ENCODE measurements at regions not wholly inside any gene's neighbourhood (a gene's known extent, or its start where the extent isn't known, plus 50 kb on each side); places are given as distances from the start of the nearest gene placed in this dataset.

DNA sequence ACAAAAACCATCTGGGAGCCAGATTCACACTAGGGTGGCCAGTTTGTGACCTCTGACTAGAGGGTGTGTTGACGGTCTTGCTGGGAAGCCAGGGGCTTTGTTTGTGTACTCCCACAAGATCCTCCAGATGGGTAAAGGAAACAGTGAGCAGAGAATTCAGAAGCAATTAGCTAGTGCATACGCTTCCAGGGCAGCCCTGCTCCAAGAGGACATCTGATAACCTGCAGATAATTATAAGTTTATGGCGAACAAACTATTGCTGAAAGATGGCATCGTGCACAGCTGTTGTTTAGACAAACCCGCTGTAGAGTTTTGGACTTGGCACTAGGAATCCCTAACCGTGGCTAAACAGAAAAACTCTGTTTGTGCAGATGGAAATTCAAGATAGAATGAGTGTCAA is 326.4 kb downstream of the TGFB2 start:
- Histone ChIP-seq H3K4me3 (no peak overlapping the region), H3K36me3 (no peaks in the 10 kb centered on the region), H3K27me3 (ENCODE audit: low read depth) (no peaks in the 10 kb centered on the region), H3K4me1 (peaks cover 7% of the 10 kb centered on the region), H3K27ac (replicated peaks) (no peak overlapping the region), H3K9me3 (replicated peaks) (peaks cover 4% of the 10 kb centered on the region)
- intact Hi-C loops (cut with micrococcal nuclease), result no loop called here
- DNase-seq, result no peak
- TF ChIP-seq, protein P1, sequence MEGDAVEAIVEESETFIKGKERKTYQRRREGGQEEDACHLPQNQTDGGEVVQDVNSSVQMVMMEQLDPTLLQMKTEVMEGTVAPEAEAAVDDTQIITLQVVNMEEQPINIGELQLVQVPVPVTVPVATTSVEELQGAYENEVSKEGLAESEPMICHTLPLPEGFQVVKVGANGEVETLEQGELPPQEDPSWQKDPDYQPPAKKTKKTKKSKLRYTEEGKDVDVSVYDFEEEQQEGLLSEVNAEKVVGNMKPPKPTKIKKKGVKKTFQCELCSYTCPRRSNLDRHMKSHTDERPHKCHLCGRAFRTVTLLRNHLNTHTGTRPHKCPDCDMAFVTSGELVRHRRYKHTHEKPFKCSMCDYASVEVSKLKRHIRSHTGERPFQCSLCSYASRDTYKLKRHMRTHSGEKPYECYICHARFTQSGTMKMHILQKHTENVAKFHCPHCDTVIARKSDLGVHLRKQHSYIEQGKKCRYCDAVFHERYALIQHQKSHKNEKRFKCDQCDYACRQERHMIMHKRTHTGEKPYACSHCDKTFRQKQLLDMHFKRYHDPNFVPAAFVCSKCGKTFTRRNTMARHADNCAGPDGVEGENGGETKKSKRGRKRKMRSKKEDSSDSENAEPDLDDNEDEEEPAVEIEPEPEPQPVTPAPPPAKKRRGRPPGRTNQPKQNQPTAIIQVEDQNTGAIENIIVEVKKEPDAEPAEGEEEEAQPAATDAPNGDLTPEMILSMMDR (IDR thresholded peaks at IDR 0.05; ENCODE audit: borderline replicate concordance), result no peak

DNA sequence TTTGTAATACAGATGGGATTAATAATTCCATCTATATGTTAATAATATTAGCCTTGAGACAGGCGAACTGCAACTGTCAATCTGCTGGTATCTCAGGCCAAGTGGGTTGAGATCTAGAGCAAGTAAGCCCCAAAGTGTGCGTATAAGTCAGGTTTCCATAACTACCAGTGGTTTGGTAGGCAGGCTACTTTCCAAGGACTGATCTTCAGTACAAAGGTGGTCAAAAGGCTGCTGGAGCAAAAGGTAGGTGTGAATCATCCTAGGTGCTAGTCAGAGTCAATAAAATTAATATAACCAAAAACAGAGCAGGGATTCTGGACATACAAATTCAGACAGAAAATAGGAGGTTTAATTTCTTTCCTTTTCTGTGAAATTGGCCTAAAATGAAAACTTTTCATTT is 328.0 kb downstream of the TGFB2 start:
- Histone ChIP-seq H3K9me3 (replicated peaks) (peaks cover 4% of the 10 kb centered on the region), H3K4me1 (peaks cover 7% of the 10 kb centered on the region), H3K36me3 (no peaks in the 10 kb centered on the region), H3K27ac (replicated peaks) (no peak overlapping the region), H3K4me3 (no peak overlapping the region), H3K27me3 (ENCODE audit: low read depth) (no peaks in the 10 kb centered on the region)
- no peak for DNase-seq
- TF ChIP-seq, protein P1 (IDR thresholded peaks at IDR 0.05; ENCODE audit: borderline replicate concordance), result no peak
- intact Hi-C loops (cut with micrococcal nuclease), result no loop called here

DNA sequence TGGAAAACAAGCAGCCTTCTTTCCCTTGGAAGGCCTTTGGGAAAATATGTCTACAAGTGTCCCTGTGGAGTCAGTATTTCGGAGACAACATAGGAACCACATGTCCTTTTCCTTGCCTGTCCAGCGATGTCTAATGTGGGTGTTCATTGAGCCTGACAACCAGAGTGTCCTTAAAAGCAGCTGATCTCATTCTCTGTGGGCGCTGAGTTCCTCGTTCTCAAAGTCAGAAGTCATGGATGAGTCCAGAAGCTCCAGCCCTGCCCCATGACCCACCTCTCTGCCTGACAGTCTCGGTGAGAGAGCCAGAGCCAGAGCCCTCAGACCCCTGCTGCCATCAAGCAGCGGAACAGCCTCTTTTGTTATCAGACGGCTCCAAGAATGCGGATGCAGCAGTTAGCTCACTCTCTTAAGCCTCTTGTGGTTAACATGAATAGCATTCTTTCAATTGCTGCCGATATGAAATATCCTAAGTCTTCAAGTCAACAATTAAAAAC is 329.2 kb downstream of the TGFB2 start:
- intact Hi-C loops (cut with micrococcal nuclease), result no loop called here
- Histone ChIP-seq H3K4me1 (peaks cover 7% of the 10 kb centered on the region), H3K27ac (replicated peaks) (peak overlapping the region; percentile 52), H3K4me3 (peak overlapping the region; percentile 48), H3K27me3 (ENCODE audit: low read depth) (no peaks in the 10 kb centered on the region), H3K36me3 (no peaks in the 10 kb centered on the region), H3K9me3 (replicated peaks) (peaks cover 4% of the 10 kb centered on the region)
- TF ChIP-seq, protein P1 (IDR thresholded peaks at IDR 0.05; ENCODE audit: borderline replicate concordance), result peak; percentile 28
- DNase-seq, result peak; percentile 14

DNA sequence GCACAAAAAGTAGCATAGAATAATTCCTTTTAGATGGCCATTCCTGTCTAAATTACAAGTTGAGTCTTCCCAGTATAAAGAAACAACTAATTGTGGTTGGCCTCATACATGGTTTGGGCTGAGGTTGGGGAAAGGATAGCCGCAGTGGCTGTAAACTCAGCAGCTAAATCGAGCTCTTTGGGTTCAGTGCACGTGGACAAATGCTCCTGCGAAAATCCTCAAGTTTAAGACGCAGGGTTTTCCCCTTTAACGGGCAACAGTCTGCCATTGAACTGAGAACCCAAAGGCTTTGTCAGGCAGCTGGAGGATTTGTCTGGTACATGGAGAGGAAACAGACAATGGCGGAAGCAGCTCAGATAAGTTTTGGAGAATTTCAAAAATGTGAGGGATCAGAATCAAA is 331.9 kb downstream of the TGFB2 start:
- H3K4me3 ChIP-seq, result no peak overlapping the region
- no peak overlapping the region for H3K27ac ChIP-seq (replicated peaks)
- H3K36me3 ChIP-seq, result no peaks in the 10 kb centered on the region
- intact Hi-C loops (cut with micrococcal nuclease), result no loop called here
- TF ChIP-seq, protein P1 (IDR thresholded peaks at IDR 0.05; ENCODE audit: borderline replicate concordance), result no peak
- no peaks in the 10 kb centered on the region for H3K27me3 ChIP-seq (ENCODE audit: low read depth)
- H3K9me3 ChIP-seq (replicated peaks), result no peaks in the 10 kb centered on the region
- DNase-seq, result no peak
- H3K4me1 ChIP-seq, result peaks cover 7% of the 10 kb centered on the region

DNA sequence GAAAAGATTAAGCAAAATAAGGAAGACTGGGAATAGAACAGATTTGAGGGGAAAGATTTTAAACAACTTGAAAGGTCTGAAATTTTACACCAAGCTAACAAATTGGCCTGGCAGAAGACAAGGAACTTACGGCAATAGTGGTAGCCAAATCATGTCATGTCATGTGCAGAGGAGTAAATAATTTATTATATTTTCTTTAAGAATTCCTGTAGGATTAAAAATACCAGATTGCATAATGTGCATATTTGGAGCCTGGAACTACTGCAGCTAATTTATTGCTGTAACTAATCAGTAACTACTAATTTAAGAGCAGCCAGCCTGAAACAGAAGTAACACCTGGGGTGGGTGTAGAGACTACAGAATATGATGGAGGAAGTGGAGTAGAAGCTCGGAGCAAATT is 334.3 kb downstream of the TGFB2 start:
- intact Hi-C loops (cut with micrococcal nuclease), result no loop called here

More for the DNA sequence above, 334.3 kb downstream of the TGFB2 start:
- Histone ChIP-seq H3K4me1 (peaks cover 4% of the 10 kb centered on the region), H3K36me3 (no peaks in the 10 kb centered on the region), H3K27me3 (ENCODE audit: low read depth) (no peaks in the 10 kb centered on the region), H3K4me3 (no peak overlapping the region), H3K9me3 (replicated peaks) (no peaks in the 10 kb centered on the region), H3K27ac (replicated peaks) (no peak overlapping the region)
- TF ChIP-seq, protein P1 (IDR thresholded peaks at IDR 0.05; ENCODE audit: borderline replicate concordance), result no peak
- no peak for DNase-seq

Data from left ventricle myocardium inferior (tissue), 1 donor.